Natural killer cell (primary cell): ENCODE measurements at regions not wholly inside any gene's neighbourhood (a gene's known extent, or its start where the extent isn't known, plus 50 kb on each side); places are given as distances from the start of the nearest gene placed in this dataset.

Experiments
- ATAC-seq, 3 donors: fragments of 150-1000 bp in 2 of 3; fragments of 200-7000 bp in 1 of 3; cut with Tn5 transposase; 1 replicate in 1 of 3; 2 replicates in 2 of 3; pipeline ENCODE4 v1.10.0; 2021; ENCODE audit warnings: mild to moderate bottlenecking in 2 of 3, moderate library complexity in 2 of 3
- DNase-seq, 2 donors: peaks; one replicate each; pipeline versions ENCODE4 v3.0.0 to v3.0.0-alpha.2; 2013 to 2021; ENCODE audit warnings: mixed read lengths in 1 of 2
- H3K27ac ChIP-seq: one replicate; pipeline ENCODE4 v1.5.1; 2013; ENCODE audit warnings: mild to moderate bottlenecking, low read length
- H3K27me3 ChIP-seq: one replicate; pipeline ENCODE4 v1.6.1; 2013; ENCODE audit warnings: low read length; ENCODE audit not compliant: control insufficient read depth, insufficient read depth
- H3K36me3 ChIP-seq: one replicate; pipeline ENCODE4 v1.6.1; 2013; ENCODE audit warnings: low read length; ENCODE audit not compliant: control insufficient read depth, insufficient read depth
- H3K4me1 ChIP-seq: one replicate; pipeline ENCODE4 v1.6.1; 2013; ENCODE audit warnings: low read length; ENCODE audit not compliant: control insufficient read depth, insufficient read depth
- H3K4me3 ChIP-seq: one replicate; pipeline ENCODE4 v1.5.1; 2013; ENCODE audit warnings: low read length
- H3K9me3 ChIP-seq: one replicate; pipeline ENCODE4 v1.6.1; 2013; ENCODE audit warnings: low read length; ENCODE audit not compliant: control insufficient read depth, insufficient read depth
- H3K27ac Mint-ChIP-seq, 2 donors: one replicate each; pipeline ENCODE4 v1.8.0; 2022; ENCODE audit warnings: mild to moderate bottlenecking in 2 of 2, mixed read lengths in 2 of 2, moderate library complexity in 1 of 2
- H3K27me3 Mint-ChIP-seq, 2 donors: one replicate each; pipeline ENCODE4 v1.8.0; 2022; ENCODE audit warnings: low read depth in 2 of 2, mixed read lengths in 2 of 2
- H3K36me3 Mint-ChIP-seq: one replicate; pipeline ENCODE4 v1.8.0; 2022; ENCODE audit warnings: mixed read lengths
- H3K4me1 Mint-ChIP-seq, 2 donors: one replicate each; pipeline ENCODE4 v1.8.0; 2022; ENCODE audit warnings: mixed read lengths in 2 of 2
- H3K4me3 Mint-ChIP-seq: one replicate; pipeline ENCODE4 v1.8.0; 2022; ENCODE audit warnings: mild to moderate bottlenecking, moderate library complexity, mixed read lengths
- H3K9me3 Mint-ChIP-seq, 2 donors: one replicate each; pipeline ENCODE4 v1.8.0; 2022; ENCODE audit warnings: mixed read lengths in 2 of 2
- CTCF ChIP-seq: fragments of 200-600 bp; IDR thresholded peaks from one replicate; pipeline ENCODE4 v1.8.0; 2022; ENCODE audit warnings: antibody characterized with exemption
- WGBS: methylation state at CpG from one replicate; pipeline ENCODE4 v1.1.7; 2013; ENCODE audit warnings: missing lambda C conversion rate; ENCODE audit not compliant: insufficient coverage; 5-methylcytosine and 5-hydroxymethylcytosine counted together
- intact Hi-C: fragments of 100-400 bp; cut with micrococcal nuclease; formaldehyde crosslinking; loops from one replicate; pipeline ENCODE4 v1.14.2; 2022

GRCh38 chr3:75035146-75035545 lies 420.7 kb upstream of the CNTN3 start:
- ATAC-seq (no peak), DNase-seq (no peak)
- H3K9me3 ChIP-seq: no peaks in the 10 kb centered on the region
- no peaks in the 10 kb centered on the region for H3K4me1 Mint-ChIP-seq
- TF ChIP-seq CTCF: no peak
- H3K36me3 Mint-ChIP-seq: peaks cover 4% of the 10 kb centered on the region
- H3K27me3 ChIP-seq: no peaks in the 10 kb centered on the region
- peaks cover 5 to 17% of the 10 kb centered on the region in 2 donors for H3K9me3 Mint-ChIP-seq
- no peak overlapping the region for H3K27ac Mint-ChIP-seq
- no peaks in the 10 kb centered on the region for H3K36me3 ChIP-seq
- H3K4me1 ChIP-seq: no peaks in the 10 kb centered on the region
- H3K27ac ChIP-seq: no peak overlapping the region
- no peak overlapping the region for H3K4me3 ChIP-seq
- H3K27me3 Mint-ChIP-seq: no peaks in the 10 kb centered on the region
- H3K4me3 Mint-ChIP-seq: no peak overlapping the region
- intact Hi-C loops: no loop called here

GRCh38 chr3:75042941-75043340 lies 428.5 kb upstream of the CNTN3 start:
- WGBS: 82% methylated on average over 2 of the region's 2 CpGs

GRCh38 chr3:75048650-75049049 lies 434.2 kb upstream of the CNTN3 start:
- no peaks in the 10 kb centered on the region for H3K4me1 Mint-ChIP-seq
- H3K27me3 ChIP-seq: no peaks in the 10 kb centered on the region
- H3K4me1 ChIP-seq: no peaks in the 10 kb centered on the region
- no peak overlapping the region for H3K27ac Mint-ChIP-seq
- intact Hi-C loops: no loop called here
- H3K4me3 ChIP-seq: no peak overlapping the region
- no peaks in the 10 kb centered on the region for H3K27me3 Mint-ChIP-seq
- TF ChIP-seq CTCF: no peak
- no peak for ATAC-seq
- H3K36me3 ChIP-seq: no peaks in the 10 kb centered on the region
- WGBS: 78% methylated on average over 3 of the region's 3 CpGs
- no peaks in the 10 kb centered on the region for H3K36me3 Mint-ChIP-seq
- no peak overlapping the region for H3K27ac ChIP-seq
- H3K9me3 Mint-ChIP-seq: peaks cover 7 to 13% of the 10 kb centered on the region in 2 donors
- H3K4me3 Mint-ChIP-seq: no peak overlapping the region
- DNase-seq: no peak
- H3K9me3 ChIP-seq: peaks cover 9% of the 10 kb centered on the region

More at GRCh38 chr3:75042941-75043340, 428.5 kb upstream of the CNTN3 start:
- H3K4me1 Mint-ChIP-seq: no peaks in the 10 kb centered on the region
- no peak for TF ChIP-seq CTCF
- peaks cover 14% of the 10 kb centered on the region for H3K9me3 ChIP-seq
- no peaks in the 10 kb centered on the region for H3K27me3 ChIP-seq
- no peak overlapping the region for H3K4me3 Mint-ChIP-seq
- no peak overlapping the region for H3K27ac Mint-ChIP-seq
- H3K4me3 ChIP-seq: no peak overlapping the region
- ATAC-seq (no peak), DNase-seq (no peak)
- H3K36me3 Mint-ChIP-seq: peaks cover 12% of the 10 kb centered on the region
- peaks cover 14 to 29% of the 10 kb centered on the region in 2 donors for H3K9me3 Mint-ChIP-seq
- H3K4me1 ChIP-seq: no peaks in the 10 kb centered on the region
- intact Hi-C loops: no loop called here
- H3K36me3 ChIP-seq: no peaks in the 10 kb centered on the region
- no peak overlapping the region for H3K27ac ChIP-seq
- no peaks in the 10 kb centered on the region for H3K27me3 Mint-ChIP-seq

DNA sequence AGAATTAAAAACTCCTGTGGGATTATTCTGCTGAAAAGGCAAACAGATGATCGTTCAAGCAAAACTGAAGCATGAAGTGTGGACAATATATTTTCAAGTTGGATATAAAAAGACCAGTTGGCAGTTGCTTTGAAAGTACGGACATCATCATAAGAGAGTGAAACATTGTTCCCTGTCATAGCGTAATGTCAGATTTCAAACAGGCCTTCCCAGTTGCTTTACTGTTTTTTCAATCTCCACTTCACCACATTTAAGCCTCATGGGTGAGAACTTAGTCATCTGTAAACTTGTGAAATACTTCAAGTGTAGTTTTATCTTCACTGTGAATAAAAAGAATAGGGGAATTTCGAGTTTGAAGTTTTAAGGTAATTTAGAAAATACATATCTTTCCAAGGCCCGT lies 435.1 kb upstream of the CNTN3 start:
- Histone ChIP-seq H3K9me3 (peaks cover 6% of the 10 kb centered on the region), H3K4me3 (no peak overlapping the region), H3K27me3 (no peaks in the 10 kb centered on the region), H3K27ac (no peak overlapping the region), H3K36me3 (no peaks in the 10 kb centered on the region), H3K4me1 (no peaks in the 10 kb centered on the region)
- intact Hi-C loops: no loop called here
- Mint-ChIP-seq H3K9me3 (peaks cover 10 to 13% of the 10 kb centered on the region in 2 donors), H3K27me3 (no peaks in the 10 kb centered on the region), H3K4me3 (no peak overlapping the region), H3K4me1 (no peaks in the 10 kb centered on the region), H3K36me3 (no peaks in the 10 kb centered on the region), H3K27ac (no peak overlapping the region)
- no peak for DNase-seq
- no peak for TF ChIP-seq CTCF
- no peak for ATAC-seq
- 83% methylated on average over 5 of the region's 5 CpGs for WGBS
